WERI-Rb-1 (cell line): ENCODE measurements at regions not wholly inside any gene's neighbourhood (a gene's known extent, or its start where the extent isn't known, plus 50 kb on each side); places are given as distances from the start of the nearest gene placed in this dataset.

Experiments used
- DNase-seq: peaks from one replicate; pipeline ENCODE4 v3.0.0-alpha.2; 2020
- H3K27ac ChIP-seq: fragments of 250-450 bp; sonication (Bioruptor Pico); 2 replicates; pipeline ENCODE4 v1.5.1; 2020; ENCODE audit warnings: mild to moderate bottlenecking, moderate library complexity
- H3K27me3 ChIP-seq: fragments of 250-450 bp; sonication (Bioruptor Pico); 2 replicates; pipeline ENCODE4 v1.5.1; 2021; ENCODE audit warnings: mild to moderate bottlenecking, low read depth, moderate library complexity; ENCODE audit not compliant: insufficient read depth, severe bottlenecking
- H3K36me3 ChIP-seq: fragments of 250-450 bp; sonication (Bioruptor Pico); 2 replicates; pipeline ENCODE4 v1.5.1; 2020; ENCODE audit warnings: mild to moderate bottlenecking, moderate library complexity
- H3K4me3 ChIP-seq: 2 replicates; pipeline ENCODE4 v1.5.1; 2011; ENCODE audit warnings: low read depth, mild to moderate bottlenecking, control low read depth, low read length
- H3K9me3 ChIP-seq: fragments of 250-450 bp; sonication (Bioruptor Pico); 2 replicates; pipeline ENCODE4 v1.5.1; 2021; ENCODE audit warnings: mild to moderate bottlenecking, moderate library complexity; ENCODE audit not compliant: severe bottlenecking
- CTCF ChIP-seq: IDR thresholded peaks from 2 replicates; pipeline ENCODE4 v1.5.1; 2011; ENCODE audit warnings: low read depth, mild to moderate bottlenecking, control low read depth, inconsistent platforms, low read length

- DNase-seq = no peak
- H3K27me3 ChIP-seq = no peaks in the 10 kb centered on the region
- no peak overlapping the region for H3K4me3 ChIP-seq
- H3K27ac ChIP-seq = no peak overlapping the region
- no peak for TF ChIP-seq CTCF
- no peaks in the 10 kb centered on the region for H3K36me3 ChIP-seq
- no peaks in the 10 kb centered on the region for H3K9me3 ChIP-seq
Measured at GRCh38 chr13:78364711-78365110, 238.6 kb downstream of the POU4F1 start.

- no peak for TF ChIP-seq CTCF
- Histone ChIP-seq H3K36me3 (no peaks in the 10 kb centered on the region), H3K9me3 (no peaks in the 10 kb centered on the region), H3K4me3 (no peak overlapping the region), H3K27ac (no peak overlapping the region), H3K27me3 (no peaks in the 10 kb centered on the region)
- no peak for DNase-seq
Measured at GRCh38 chr13:78341032-78341431, 262.3 kb downstream of the POU4F1 start.

- TF ChIP-seq CTCF = no peak
- H3K4me3 ChIP-seq = no peak overlapping the region
- H3K27ac ChIP-seq = no peak overlapping the region
- no peaks in the 10 kb centered on the region for H3K36me3 ChIP-seq
- no peaks in the 10 kb centered on the region for H3K9me3 ChIP-seq
- no peaks in the 10 kb centered on the region for H3K27me3 ChIP-seq
- DNase-seq = no peak
Measured at GRCh38 chr13:78339927-78340326, 263.4 kb downstream of the POU4F1 start.

- H3K4me3 ChIP-seq = no peak overlapping the region
- H3K27me3 ChIP-seq = no peaks in the 10 kb centered on the region
- DNase-seq = no peak
- no peak for TF ChIP-seq CTCF
- H3K27ac ChIP-seq = no peak overlapping the region
- H3K36me3 ChIP-seq = no peaks in the 10 kb centered on the region
- H3K9me3 ChIP-seq = no peaks in the 10 kb centered on the region
Measured at GRCh38 chr13:78334059-78334458, 269.3 kb downstream of the POU4F1 start.

- Histone ChIP-seq H3K4me3 (no peak overlapping the region), H3K27me3 (no peaks in the 10 kb centered on the region), H3K36me3 (no peaks in the 10 kb centered on the region), H3K9me3 (no peaks in the 10 kb centered on the region), H3K27ac (no peak overlapping the region)
- no peak for TF ChIP-seq CTCF
- no peak for DNase-seq
Measured at GRCh38 chr13:78326633-78327032, 276.7 kb downstream of the POU4F1 start.

- DNase-seq = no peak
- H3K27me3 ChIP-seq = no peaks in the 10 kb centered on the region
- no peak for TF ChIP-seq CTCF
- no peaks in the 10 kb centered on the region for H3K36me3 ChIP-seq
- H3K4me3 ChIP-seq = no peak overlapping the region
- no peak overlapping the region for H3K27ac ChIP-seq
- no peaks in the 10 kb centered on the region for H3K9me3 ChIP-seq
Measured at GRCh38 chr13:78325585-78325984, 277.8 kb downstream of the POU4F1 start.
